ENCODE measurements at regions not wholly inside any gene's neighbourhood (a gene's known extent, or its start where the extent isn't known, plus 50 kb on each side); places are given as distances from the start of the nearest gene placed in this dataset.

DNA sequence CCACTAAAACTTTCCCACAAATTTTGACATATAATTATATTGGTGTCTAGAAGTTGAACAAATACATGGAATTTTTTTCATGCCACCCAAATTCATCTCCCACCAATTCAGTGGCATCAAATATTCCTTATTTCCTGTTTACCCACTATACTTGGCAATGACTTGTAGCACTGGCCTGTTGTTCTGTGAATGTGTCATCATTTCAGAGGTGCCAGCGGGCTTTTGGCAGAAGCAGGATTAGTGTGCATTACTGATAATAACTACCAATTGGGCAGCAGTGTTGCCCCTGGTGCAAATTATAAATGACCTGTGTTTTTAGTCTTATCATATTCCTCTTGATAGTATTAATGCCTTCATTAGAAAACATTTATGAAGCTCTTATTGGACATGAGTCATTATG, 121.3 kb downstream of the TFAP2B start:
- TF ChIP-seq GATA2 (IDR thresholded peaks at IDR 0.05; ENCODE audit: low read depth, low read length) (no peak), GATA3 (IDR thresholded peaks at IDR 0.05; ENCODE audit: low read depth, low read length) (no peak)

DNA sequence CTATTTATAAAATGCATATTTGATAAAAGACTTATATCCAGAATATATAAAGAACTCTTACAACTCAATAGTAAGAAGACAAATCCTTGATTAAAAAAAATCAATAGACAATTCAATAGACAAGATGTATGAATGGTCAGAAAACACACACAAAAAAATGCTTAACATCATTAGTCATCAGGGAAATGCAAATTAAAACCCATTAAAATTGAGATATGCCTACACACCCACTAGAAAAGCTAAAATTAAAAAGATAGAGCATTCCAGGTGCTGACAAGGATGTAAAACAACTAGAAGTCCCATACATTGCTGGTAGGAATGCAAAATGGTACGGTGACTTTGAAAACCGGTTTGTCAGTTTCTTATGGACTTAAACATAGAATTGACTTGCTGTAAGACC, 127.1 kb downstream of the TFAP2B start:
- no peak for TF ChIP-seq GATA3 (IDR thresholded peaks at IDR 0.05; ENCODE audit: low read depth, low read length)
- no peak for TF ChIP-seq GATA2 (IDR thresholded peaks at IDR 0.05; ENCODE audit: low read depth, low read length)

DNA sequence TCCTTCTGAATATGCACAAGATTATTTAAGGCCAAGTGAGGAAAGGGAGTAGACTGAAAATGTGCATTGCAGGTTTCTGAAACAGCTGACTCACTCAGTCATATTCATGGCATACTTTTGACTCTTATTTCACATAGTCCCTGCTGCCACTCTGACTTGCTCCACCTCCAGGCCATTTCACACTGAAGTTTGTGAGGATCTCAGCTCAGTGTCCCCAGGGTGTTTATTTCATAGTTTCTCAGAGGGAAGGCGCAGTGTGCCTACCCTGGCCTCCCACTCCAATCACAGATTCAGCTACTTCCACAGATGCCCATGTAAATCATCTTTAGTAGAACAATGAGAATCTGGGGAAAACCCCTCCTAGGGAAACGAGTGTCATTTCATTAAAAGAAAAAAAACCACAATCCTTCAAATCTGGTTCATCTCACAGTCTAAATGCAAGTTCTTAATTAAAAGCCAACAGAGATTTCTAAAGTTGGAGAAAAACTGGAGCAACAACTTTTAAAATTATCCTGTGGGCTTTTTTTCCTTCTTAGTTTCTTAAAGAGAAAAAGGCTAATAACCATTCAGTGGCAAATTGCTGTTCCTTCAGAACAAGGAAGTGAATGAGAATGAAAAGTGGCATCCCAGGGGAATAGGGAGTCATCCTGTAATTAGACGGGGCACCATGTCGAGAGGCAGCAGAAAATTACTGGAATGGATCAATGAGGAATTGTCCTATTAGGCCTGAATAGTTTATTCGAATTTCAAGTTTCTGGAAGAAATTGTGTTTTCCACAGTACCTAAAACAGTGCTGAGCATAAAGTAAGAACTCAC, 133.6 kb downstream of the TFAP2B start:
- TF ChIP-seq GATA2 (IDR thresholded peaks at IDR 0.05; ENCODE audit: low read depth, low read length), result no peak

DNA sequence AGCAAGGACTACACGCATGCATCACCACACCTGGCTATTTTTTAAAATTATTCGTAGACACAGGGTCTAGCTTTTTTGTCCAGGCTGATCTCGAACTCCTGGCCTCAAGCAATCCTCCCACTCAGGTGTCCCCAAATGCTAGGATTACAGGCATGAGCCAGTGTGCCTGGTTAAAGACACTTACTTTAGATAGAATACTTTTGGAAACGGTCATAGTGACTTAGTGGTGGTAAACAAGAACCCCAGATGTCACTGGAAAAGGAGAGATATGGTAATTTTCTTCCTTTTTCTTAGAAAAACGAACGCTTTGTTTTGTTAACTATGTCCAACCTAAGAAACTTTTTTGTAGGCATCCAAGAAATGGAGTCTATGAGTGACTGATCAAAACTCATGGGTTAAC, 137.3 kb downstream of the TFAP2B start:
- TF ChIP-seq GATA2 (IDR thresholded peaks at IDR 0.05; ENCODE audit: low read depth, low read length) (no peak), GATA3 (IDR thresholded peaks at IDR 0.05; ENCODE audit: low read depth, low read length) (no peak)

DNA sequence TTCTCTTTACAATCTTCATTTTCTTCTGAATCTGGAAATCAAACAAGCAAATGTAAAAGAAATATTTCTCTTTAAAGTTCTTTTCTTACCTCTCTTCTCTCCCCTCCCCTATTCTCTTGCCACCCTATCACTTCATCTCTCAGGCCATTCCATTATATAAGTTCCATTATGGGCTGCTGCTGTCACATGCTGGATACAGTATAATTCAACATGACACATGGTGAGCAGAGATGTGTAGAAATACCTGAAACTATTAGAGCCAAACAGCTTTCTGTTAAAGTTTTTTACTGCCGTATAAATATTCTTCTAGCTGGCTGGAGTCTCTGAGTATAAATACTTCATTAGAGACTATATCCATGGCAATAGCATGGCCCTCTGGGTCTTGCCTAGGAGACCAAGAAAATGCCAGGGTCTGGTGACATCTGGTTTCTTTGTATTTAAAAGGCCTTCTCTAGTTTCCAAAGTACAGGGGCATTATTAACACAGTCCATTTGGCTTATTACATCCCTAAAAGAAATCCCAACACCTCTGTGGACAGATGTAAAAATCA, 139.6 kb downstream of the TFAP2B start:
- TF ChIP-seq GATA3 (IDR thresholded peaks at IDR 0.05; ENCODE audit: low read depth, low read length) (no peak), GATA2 (IDR thresholded peaks at IDR 0.05; ENCODE audit: low read depth, low read length) (no peak)

DNA sequence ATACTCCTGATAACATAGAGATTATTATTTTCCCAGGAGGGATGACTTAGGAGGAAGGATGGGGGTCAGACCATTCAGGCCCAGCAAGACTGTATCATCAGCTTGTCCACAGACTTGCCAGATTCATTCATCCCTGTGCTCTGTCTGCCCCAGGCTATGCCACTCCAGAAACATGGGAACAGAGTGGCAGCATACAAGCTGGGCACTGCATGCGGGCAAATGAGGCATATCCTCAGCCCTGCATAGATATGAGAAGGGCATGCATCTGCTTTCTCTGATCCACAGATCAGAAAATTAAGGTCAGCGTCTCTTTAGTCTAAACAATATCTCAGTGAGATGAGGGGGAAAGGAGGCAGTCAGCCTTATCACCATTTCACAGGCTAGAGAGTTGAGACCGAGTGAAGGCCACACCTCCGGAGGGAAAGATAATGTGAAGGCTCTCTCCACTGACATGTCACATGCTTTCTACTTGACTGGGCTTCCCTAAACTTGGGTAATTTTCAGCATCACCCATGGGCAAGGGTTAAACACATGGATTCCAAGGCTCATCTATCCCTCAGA, 140.5 kb downstream of the TFAP2B start:
- TF ChIP-seq GATA3 (IDR thresholded peaks at IDR 0.05; ENCODE audit: low read depth, low read length) (no peak), GATA2 (IDR thresholded peaks at IDR 0.05; ENCODE audit: low read depth, low read length) (no peak; the same call in 1 of the 2 replicates)

DNA sequence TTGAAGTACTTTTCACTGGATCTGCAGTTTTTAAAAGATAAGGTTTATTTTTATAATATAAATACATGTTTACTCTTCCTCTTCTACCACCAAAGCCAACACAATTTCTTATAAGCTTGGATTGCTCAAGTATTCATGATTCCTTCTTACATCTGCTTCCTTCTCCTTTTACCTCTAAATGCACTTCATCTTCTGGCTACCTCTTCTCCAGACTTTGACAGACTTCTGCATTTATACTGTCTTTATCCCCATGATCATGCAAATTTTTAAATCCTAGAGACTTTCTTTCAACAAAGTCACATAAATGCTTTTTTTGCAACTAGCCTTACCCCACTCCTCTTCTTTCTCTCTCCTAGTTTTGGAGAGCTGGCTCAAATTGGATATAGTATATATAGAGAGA, 142.9 kb downstream of the TFAP2B start:
- no peak for TF ChIP-seq GATA2 (IDR thresholded peaks at IDR 0.05; ENCODE audit: low read depth, low read length)
- no peak for TF ChIP-seq GATA3 (IDR thresholded peaks at IDR 0.05; ENCODE audit: low read depth, low read length)

DNA sequence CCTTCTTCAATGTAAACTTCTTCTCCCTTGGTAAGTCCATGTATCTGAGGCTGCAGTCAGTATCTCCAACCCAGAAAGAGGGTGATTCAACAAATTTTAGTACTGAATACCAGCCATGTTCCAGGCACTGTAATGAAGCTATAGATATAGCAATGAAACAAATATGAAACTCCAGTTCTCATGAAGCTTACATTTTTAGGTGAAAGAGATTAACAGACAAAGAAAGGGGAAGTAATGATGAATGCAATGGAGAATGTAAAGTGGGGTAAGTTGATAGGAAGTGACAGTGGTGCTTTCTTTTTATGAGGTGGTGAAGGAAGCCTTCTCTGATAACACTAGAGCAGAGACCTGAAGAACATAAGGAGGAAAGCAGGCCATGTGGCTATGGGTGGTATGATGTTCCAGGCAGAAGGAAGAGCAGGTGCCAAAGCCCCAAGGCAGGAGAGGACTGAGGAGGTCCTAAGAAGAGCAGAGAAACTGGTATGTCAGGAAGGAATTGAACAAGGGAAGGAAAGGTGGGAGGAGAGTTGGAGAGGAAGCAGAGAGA, 143.6 kb downstream of the TFAP2B start:
- TF ChIP-seq GATA3 (IDR thresholded peaks at IDR 0.05; ENCODE audit: low read depth, low read length) (no peak), GATA2 (IDR thresholded peaks at IDR 0.05; ENCODE audit: low read depth, low read length) (no peak)

DNA sequence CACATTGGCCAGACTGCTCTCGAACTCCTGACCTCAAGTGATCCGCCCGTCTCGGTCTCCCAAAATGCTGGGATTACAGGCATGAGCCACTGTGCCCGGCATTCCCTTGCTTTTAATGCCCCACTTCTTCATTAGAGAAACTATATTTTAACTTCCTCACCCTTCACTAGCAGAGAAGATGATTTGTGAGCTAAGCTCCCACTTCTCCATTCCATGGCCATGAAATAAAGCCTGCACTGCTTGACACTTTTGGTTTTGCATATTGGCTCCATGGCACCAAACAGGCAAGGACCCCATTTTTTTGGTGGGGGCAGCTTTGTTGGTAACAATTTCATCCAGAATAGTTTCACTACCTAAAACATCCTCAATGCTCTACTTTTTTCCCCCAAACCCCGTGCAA, 145.3 kb downstream of the TFAP2B start:
- TF ChIP-seq GATA2 (IDR thresholded peaks at IDR 0.05; ENCODE audit: low read depth, low read length), result no peak
- TF ChIP-seq GATA3 (IDR thresholded peaks at IDR 0.05; ENCODE audit: low read depth, low read length), result no peak

DNA sequence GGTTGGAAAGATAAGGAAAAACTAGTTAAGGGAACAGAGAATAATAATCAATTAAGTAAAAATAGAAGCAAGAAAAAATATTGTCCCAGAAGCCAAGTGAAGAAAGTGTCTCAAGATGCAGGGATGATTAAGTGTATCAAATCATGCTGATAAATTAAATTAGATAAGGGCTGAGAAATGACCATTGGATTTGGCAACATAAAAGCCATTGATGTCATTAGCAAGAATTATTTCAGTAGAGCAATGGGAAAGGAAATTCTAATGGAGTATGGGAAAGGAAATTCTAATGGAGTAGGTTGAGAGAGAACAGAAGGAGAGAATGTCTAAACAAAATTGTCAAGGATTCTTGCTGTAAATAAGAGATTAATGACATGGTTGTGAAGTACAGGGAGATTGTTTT, 146.8 kb downstream of the TFAP2B start:
- TF ChIP-seq GATA3 (IDR thresholded peaks at IDR 0.05; ENCODE audit: low read depth, low read length), result no peak

DNA sequence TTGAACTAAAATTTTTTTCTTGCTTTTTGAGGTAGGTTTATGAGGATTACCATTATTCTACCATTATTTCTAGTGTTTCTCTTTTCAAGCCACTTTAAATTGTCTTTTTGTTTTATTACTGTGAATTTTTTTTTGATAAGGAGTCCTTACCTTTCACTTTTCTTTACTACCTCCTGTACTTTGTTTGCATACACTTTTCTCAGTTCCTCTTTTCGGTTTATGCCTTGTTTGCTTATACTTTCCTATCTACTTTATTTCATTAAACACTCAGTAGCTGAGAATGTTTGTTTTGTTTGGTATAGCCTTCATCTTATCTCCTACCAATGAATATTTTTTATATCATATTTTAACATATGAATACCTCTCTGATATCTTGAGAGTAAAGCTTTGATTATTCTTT, 147.9 kb downstream of the TFAP2B start:
- TF ChIP-seq GATA3 (IDR thresholded peaks at IDR 0.05; ENCODE audit: low read depth, low read length) (no peak), GATA2 (IDR thresholded peaks at IDR 0.05; ENCODE audit: low read depth, low read length) (no peak)

DNA sequence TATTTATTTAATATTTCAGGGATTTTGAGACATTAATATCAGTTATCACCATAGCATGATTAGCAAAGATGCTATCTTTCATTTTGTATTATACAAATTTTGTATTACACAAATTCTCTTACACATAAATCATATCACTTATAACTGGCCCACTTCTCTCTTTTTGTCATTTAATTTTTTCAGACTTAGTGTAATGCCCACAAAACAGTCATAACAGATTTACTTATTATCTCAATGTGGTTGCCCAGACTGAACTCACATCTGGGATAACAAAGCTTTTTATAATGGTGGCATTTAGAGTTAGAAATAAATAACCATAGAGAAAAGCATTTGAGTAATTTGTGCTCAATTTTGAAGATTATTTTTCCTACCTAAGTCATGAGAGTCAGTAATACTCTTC, 148.3 kb downstream of the TFAP2B start:
- TF ChIP-seq GATA2 (IDR thresholded peaks at IDR 0.05; ENCODE audit: low read depth, low read length) (no peak), GATA3 (IDR thresholded peaks at IDR 0.05; ENCODE audit: low read depth, low read length) (no peak)

DNA sequence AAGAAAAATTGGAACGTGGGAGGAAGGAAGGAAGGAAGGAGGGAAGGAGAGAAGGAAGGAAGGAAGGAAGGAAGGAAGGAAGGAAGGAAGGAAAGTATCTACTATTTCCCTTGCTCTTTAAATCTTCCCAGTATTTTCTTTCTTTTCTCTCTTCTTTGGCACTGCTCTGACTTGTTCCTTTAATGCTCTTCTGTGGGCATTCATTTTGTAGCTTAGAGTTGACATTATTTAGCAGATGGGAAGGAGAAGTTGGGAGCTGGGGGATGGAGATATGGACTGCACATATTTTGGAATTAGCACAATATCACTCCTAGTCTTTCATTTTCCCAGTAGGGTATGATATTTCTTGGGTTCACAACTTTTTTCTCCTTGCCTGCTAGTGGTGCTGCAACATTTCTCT, 152.2 kb downstream of the TFAP2B start:
- TF ChIP-seq GATA2 (IDR thresholded peaks at IDR 0.05; ENCODE audit: low read depth, low read length) (no peak), GATA3 (IDR thresholded peaks at IDR 0.05; ENCODE audit: low read depth, low read length) (no peak)

DNA sequence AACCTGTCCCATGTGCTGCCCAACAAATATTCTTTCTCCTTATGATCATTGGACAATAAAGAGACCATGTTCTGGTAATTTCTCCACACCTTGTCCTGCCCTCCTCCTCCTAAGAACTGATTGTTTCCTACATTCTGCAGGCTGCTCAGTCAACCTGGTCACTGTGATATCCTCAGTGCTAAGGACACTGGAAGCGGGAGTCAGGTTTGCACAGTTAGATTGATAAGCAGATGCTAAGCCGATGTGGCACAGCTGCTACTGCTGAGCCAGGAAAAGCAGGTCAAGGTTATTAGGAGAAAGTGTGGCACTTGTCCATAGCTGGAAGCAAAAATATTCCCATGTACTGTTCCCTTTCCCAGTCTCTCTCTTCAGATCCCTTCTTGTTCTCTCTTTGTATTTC, 154.8 kb downstream of the TFAP2B start:
- 0 out of 2 replicates have a peak, but pooled peaks have one; percentile 23 for TF ChIP-seq GATA2 (IDR thresholded peaks at IDR 0.05; ENCODE audit: low read depth, low read length)
- no peak for TF ChIP-seq GATA3 (IDR thresholded peaks at IDR 0.05; ENCODE audit: low read depth, low read length)

DNA sequence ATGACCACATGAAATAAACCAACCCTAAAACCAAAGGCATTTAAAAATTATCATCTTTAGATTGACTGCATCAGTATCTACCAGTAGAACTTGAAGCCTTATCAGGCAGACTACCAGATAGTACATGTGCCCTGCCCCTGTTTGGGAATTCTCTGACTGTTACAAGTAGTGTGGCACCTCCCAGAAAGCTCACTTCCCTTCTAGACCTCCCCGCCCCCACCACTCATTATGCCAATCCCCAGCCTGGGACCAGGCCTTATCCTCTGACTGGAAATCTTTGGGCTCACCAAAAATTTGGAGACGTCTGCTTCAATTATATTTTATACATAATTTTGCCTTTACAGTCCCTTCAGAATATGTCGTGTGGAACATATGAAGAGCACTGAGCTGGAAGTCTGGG, 155.6 kb downstream of the TFAP2B start:
- TF ChIP-seq GATA2 (IDR thresholded peaks at IDR 0.05; ENCODE audit: low read depth, low read length) (no peak), GATA3 (IDR thresholded peaks at IDR 0.05; ENCODE audit: low read depth, low read length) (no peak)

Measured in SH-SY5Y (cell line).